Stimulated activated CD8-positive, alpha-beta memory T cell treated with anti-CD3 and anti-CD28 coated beads, Interleukin-7, amount 100 ng/mL, for 1 hour (primary cell): ENCODE measurements at regions not wholly inside any gene's neighbourhood (a gene's known extent, or its start where the extent isn't known, plus 50 kb on each side); places are given as distances from the start of the nearest gene placed in this dataset.
"Not testable (repeated sequence)": the region's sequence is repeated elsewhere in the genome, so short reads cannot be mapped to it uniquely, and the experiment has no call there.

Experiments
- DNase-seq, 2 donors: peaks; one replicate each; pipeline ENCODE4 v3.0.0-alpha.2; 2020; ENCODE audit warnings: low read depth in 2 of 2

GRCh38 chr16:88200896-88201185 is 181.9 kb upstream of the ZNF469 start:
- no peak for DNase-seq

DNA sequence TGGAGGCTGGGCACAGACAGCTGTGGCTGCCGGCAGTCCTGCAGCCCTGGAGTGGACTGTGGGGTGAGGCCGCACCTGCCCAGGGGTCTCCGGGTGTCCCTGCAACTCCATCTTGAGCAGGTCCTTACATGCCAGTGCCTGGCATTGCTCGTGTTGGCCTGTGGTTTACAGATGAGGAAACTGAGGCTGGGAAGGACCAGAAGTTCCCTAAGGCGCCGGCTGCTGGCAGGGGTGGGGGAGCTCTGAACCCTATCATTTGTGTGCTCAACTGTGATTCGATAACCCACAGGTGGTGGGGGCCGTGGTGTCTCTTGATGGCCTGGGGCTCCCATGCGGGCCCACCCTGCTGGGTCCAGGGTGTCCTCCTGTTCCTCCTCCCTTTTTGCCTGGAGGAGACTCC is 181.1 kb upstream of the ZNF469 start:
- not testable (repeated sequence) for DNase-seq

GRCh38 chr16:88202207-88202745 is 180.5 kb upstream of the ZNF469 start:
- DNase-seq = no peak

DNA sequence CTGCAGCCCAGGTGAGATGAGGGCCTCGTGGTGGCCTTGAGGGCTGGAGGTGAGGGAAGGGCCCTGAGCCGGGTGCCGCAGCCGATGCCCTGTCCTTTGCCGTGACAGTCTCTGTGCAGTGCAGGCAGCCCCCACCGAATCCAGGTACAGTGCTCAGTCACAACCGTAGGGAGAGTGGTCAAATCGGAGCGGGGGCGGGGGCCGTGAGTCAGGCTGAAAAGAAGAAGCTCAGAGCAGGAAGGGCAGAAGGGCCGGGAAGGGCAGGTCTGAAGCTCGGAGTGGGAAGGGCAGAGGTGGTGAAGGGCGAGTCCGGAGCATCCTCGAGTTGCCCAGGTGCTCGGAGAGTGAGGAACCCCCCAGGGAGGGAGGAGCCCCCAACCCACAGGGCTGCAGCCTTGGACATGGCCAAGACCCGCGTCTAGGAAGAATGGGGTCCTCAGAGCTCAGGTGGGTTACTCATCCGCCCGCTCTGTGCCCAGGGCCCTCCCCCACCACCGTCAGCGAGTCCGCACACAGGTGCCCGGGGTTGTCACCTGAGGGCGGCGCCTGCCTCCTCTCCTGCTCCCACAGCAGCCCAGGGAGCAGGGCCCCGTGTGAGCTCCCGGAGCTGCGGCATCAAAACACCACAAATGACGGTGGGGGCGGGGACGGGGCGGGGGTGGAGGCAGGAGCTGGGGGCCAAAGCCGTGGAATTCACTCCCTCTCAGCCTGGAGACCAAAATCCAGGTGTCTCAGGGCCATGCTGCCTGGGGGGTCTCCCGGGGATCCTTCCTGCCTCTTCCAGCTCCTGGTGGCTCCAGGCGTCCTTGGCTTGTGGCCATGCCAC is 179.7 kb upstream of the ZNF469 start:
- not testable (repeated sequence) for DNase-seq

DNA sequence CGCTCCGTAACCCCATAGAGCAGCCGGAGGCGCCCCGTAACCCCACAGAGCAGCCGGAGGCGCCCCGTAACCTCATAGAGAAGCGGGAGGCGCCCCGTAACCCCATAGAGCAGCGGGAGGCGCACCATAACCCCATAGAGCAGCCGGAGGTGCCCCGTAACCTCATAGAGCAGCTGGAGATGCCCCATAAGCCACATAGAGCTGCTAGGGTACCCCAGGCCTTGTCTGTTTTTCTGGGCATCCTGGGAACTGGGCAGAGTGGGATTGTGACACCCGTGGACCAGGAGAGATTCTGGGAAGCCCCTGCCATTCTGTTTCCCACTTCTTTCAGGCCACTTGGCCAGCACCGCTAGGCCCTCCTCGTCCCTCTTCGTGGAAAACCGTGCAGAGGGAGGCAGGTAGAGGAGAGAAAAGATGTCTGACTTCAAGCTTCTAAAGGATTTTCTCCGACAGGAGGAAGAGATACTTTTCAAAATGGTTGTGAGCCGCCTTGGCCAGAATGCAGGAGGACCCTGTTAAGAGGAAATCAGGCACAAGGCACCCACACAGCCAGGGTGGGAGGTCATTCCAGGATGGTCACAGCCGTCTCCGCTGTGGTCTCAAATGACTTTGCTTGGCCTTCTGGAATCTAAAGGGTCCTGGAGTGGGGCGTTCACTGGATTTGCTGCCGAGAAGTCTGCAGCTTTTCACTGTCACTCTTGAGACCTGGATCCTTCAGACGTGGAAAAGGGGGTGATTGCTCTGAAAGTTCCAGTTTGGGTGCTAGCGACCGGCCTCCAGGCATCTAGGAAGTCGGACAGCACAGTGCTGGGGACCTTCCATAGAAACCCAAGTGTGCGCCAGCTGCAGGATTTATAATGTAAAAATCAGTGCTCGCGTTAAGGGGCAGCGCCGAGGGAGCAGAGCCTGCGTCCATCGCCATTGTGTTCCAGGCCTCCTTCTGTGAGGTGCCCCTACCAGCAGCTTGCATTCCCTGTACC is 178.3 kb upstream of the ZNF469 start:
- DNase-seq = not testable (repeated sequence)

GRCh38 chr16:88205482-88205881 is 177.3 kb upstream of the ZNF469 start:
- not testable (repeated sequence) for DNase-seq

- not testable (repeated sequence) for DNase-seq
Observed at GRCh38 chr16:88206006-88206405, 176.8 kb upstream of the ZNF469 start.

GRCh38 chr16:88206516-88206915 is 176.2 kb upstream of the ZNF469 start:
- not testable (repeated sequence) for DNase-seq

GRCh38 chr16:88208112-88208511 is 174.6 kb upstream of the ZNF469 start:
- DNase-seq = no peak

- not testable (repeated sequence) for DNase-seq
Observed at GRCh38 chr16:88208776-88209175, 174.0 kb upstream of the ZNF469 start.

DNA sequence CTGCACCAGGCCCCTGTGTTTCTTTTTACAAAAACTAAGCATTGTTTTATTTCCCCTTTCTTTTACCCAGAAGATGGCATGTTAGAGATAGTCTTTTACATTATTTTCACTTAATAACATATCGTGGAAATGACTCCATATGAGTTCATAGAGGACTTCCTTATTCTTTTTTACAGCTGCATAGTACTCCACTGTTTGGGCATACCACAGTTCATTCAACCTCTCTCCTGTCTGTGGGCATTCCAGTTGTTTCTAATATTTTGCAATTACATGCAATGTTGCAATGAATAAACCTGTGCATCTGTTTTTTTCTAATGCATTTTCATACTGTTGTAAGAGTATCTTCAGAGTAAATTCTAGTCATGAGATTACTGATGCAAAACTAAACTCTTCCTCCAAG is 173.2 kb upstream of the ZNF469 start:
- DNase-seq = not testable (repeated sequence)

DNA sequence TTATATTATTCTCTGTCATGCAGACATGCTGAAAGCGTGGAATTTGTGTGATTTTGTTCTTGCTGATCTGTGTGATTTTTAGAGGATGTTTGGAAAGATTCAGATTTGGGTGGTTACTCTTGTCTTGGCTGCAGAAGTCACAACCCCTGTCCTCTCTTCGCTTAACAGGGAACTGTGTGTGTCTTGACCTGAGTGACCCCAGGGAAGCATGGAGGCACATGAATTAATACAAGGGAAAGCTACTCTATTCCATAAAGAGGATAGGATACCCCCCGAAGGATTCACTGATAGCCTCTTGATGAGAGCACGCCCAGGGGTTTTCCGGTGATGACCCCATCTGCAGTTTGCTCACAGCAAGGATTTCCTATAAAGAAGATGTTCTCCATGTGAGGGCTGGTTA is 168.8 kb upstream of the ZNF469 start:
- not testable (repeated sequence) for DNase-seq

DNA sequence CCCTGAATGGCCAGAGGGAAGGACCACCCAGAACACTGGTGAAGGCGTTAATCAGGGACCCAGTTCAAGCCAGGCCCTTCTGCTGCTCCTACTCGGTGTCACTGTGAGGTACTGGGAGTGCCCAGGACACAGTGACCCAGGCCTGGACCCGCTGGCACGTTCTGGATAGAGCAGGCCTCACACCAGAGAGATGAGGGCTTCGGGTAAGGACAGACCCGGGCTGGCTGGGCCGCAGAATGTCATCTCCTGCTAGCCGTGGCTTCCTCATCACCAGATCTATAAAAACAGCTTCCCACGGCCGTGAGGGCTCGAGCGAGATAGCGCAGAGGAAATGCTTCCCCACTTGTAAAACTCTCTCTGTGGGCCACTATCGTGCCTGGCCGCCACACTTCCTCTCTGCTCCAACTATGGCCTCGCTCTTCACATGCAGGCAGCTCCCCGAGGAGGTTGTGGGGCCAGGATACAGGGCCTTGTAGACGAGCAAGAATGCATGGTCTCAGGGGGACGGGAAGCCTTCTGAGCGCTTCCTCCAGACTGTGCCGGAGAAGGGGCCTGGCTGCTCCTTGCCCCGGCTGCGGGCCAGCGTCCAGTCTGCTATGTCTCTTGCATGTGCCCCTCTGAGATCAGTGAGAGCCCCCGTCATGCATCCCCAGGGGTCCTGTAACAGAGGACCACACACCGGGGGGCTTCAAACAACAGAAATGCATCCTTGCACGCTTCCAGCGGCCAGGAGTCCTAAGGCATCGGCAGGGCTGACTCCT is 161.6 kb upstream of the ZNF469 start:
- not testable (repeated sequence) for DNase-seq

- not testable (repeated sequence) for DNase-seq
Observed at GRCh38 chr16:88223696-88224095, 159.1 kb upstream of the ZNF469 start.

- not testable (repeated sequence) for DNase-seq
Observed at GRCh38 chr16:88224131-88224898, 158.4 kb upstream of the ZNF469 start.

DNA sequence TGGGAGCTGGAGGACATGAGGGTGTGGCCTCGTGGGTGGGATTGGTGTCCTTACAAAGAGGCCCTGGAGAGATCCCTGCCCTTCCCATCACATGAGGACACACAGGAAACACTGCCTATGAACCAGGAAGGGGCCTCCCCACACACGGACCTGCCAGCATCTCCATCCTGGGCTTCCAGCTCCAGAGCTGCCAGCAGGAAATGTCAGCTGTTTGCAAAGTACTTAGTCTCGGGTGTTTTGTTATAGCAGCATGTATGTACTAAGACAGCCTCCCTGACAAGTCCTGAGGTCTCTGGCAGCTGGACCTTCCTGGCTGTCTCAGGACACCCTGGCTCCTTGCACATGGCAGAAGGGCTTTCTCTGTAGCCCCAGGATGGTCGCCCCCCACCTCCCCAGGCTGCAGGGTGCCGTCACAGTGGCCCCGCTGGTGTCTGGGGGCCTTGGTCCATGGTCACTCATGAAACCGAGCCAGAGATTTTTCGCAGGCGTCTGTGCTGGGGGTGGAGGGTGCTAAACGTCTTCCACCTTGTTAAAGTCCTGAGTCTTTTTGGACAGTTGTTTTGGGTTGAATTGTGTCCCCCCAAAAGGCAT is 157.0 kb upstream of the ZNF469 start:
- not testable (repeated sequence) for DNase-seq

- not testable (repeated sequence) for DNase-seq
Observed at GRCh38 chr16:88226302-88226701, 156.5 kb upstream of the ZNF469 start.

DNA sequence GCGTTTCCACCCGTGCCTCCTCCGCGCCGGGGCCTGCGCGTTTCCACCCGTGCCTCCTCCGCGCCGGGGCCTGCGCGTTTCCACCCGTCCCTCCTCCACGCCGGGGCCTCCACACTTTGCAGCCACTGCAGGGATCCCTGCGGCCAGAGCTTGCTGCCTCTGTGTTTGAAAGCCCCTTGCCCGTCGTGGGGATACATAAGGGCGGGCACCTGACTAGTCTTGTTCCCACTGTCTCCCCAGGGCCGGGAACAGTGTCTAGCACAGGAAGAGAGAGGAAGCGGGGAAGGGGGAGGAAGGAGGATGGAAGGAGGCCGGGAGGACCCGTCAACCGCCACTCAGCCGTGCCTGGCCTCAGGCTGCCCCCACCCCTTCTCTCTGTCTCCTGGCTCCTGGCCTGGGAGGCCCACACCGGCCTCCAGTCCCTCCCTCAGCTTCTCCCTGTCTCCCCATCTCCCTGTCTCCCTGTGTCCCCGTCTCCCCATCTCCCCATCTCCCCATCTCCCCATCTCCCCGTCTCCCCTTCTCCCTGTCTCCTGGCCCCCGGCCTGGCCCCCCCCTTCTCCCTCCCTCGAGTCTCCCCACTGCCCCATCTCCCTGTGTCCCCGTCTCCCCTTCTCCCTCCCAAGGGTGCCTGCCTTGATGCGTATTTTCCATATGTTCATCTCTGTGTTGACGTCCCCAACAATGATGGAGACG is 155.6 kb upstream of the ZNF469 start:
- DNase-seq = not testable (repeated sequence)

- not testable (repeated sequence) for DNase-seq
Observed at GRCh38 chr16:88227722-88228482, 154.9 kb upstream of the ZNF469 start.
